ENCODE measurements at regions not wholly inside any gene's neighbourhood (a gene's known extent, or its start where the extent isn't known, plus 50 kb on each side); places are given as distances from the start of the nearest gene placed in this dataset.

- Histone ChIP-seq H3K27me3 (replicated peaks in 1 of 4; ENCODE audit: control insufficient read depth in 3 of 4, extremely low read depth in 1 of 4, insufficient read depth in 3 of 4, low read length in 3 of 4) (peaks cover 0 to 13% (median 6%) of the 10 kb centered on the region in 4 experiments; a peak in 4 of 7 replicates), H3K27ac (ENCODE audit: low read depth, low read length) (no peak overlapping the region), H3K9ac (replicated peaks in 1 of 4; ENCODE audit: extremely low read depth in 1 of 4, low read depth in 3 of 4, low read length in 3 of 4) (no peak overlapping the region), H2BK15ac (ENCODE audit: low read length) (no peak overlapping the region), H3K23me2 (ENCODE audit: low read depth, low read length) (peaks cover 2% of the 10 kb centered on the region; the same call in 1 of the 2 replicates), H3K56ac (replicated peaks; ENCODE audit: insufficient read length, low read depth, low read length) (no peak overlapping the region), H4K8ac (ENCODE audit: extremely low read depth, insufficient read depth, low read length) (no peak overlapping the region), H4K20me1 (replicated peaks in 1 of 2; ENCODE audit: control insufficient read depth in 1 of 2, insufficient read depth in 2 of 2, low read length in 2 of 2) (no peaks in the 10 kb centered on the region), H2AFZ (ENCODE audit: low read length) (no peak overlapping the region), H2AK5ac (ENCODE audit: low read depth, low read length) (no peak overlapping the region), H3K4ac (replicated peaks; ENCODE audit: insufficient read length, low read depth, low read length) (no peak overlapping the region), H3K4me2 (ENCODE audit: insufficient read depth in 1 of 2, low read depth in 2 of 2, low read length in 2 of 2) (no peak overlapping the region), H3K4me3 (ENCODE audit: extremely low read depth in 1 of 4, insufficient read depth in 2 of 4, low read depth in 3 of 4, low read length in 4 of 4) (no peak overlapping the region), H3K23ac (ENCODE audit: insufficient read length) (no peak overlapping the region), H3K79me2 (ENCODE audit: control insufficient read depth in 1 of 2, insufficient read depth in 2 of 2, low read length in 2 of 2) (no peaks in the 10 kb centered on the region), H2BK5ac (ENCODE audit: low read depth, low read length) (no peak overlapping the region), H4K91ac (replicated peaks; ENCODE audit: insufficient read length, low read length) (no peak overlapping the region), H2BK120ac (replicated peaks; ENCODE audit: low read depth, low read length) (no peak overlapping the region), H3K9me3 (ENCODE audit: insufficient read depth in 2 of 2, low read depth in 1 of 2, low read length in 1 of 2) (no peaks in the 10 kb centered on the region), H3K36me3 (ENCODE audit: control insufficient read depth in 2 of 4, insufficient read depth in 4 of 4, low read length in 3 of 4) (no peaks in the 10 kb centered on the region), H3K4me1 (replicated peaks in 1 of 4; ENCODE audit: control insufficient read depth in 3 of 4, insufficient read depth in 4 of 4, low read length in 3 of 4) (no peaks in the 10 kb centered on the region), H4K5ac (ENCODE audit: insufficient read length, low read depth, low read length) (no peak overlapping the region), H3K18ac (ENCODE audit: extremely low read depth, low read length) (no peak overlapping the region), H2BK20ac (ENCODE audit: low read length) (no peak overlapping the region), H3K14ac (ENCODE audit: insufficient read length) (no peak overlapping the region), H3K79me1 (ENCODE audit: low read depth, low read length) (no peaks in the 10 kb centered on the region), H2BK12ac (ENCODE audit: low read depth, low read length) (no peak overlapping the region)
- 53% methylated on average over 2 of the region's 2 CpGs; no CpG with 5 or more reads in 1 of the 2 experiments for WGBS, 2 experiments (ENCODE audit: extremely low coverage in 1 of 2, insufficient coverage in 1 of 2, insufficient read length in 1 of 2, insufficient replicate concordance in 2 of 2, low coverage in 1 of 2, low lambda C conversion rate in 2 of 2, missing lambda C conversion rate in 1 of 2)
- ChIA-PET POLR2A (ENCODE audit: partially characterized antibody) (no interaction called here), CTCF (ENCODE audit: partially characterized antibody) (no interaction called here)
- DNase-seq (ENCODE audit: low read depth in 1 of 2, low spot score in 2 of 2): no peak
- FAIRE-seq: peak; percentile 65
- TF ChIP-seq EZH2 (IDR thresholded peaks at IDR 0.05; ENCODE audit: low read depth, low read length, severe bottlenecking) (no peak), E2F6 (IDR thresholded peaks at IDR 0.05) (no peak)
Observed at GRCh38 chr3:905217-905616, 187.6 kb upstream of the CNTN6 start.

All from H1 (cell line).